ENCODE measurements at regions not wholly inside any gene's neighbourhood (a gene's known extent, or its start where the extent isn't known, plus 50 kb on each side); places are given as distances from the start of the nearest gene placed in this dataset.

- Histone ChIP-seq H3K9me3 (peaks cover 7 to 9% of the 10 kb centered on the region in 2 donors), H3K27ac (no peak overlapping the region), H3K4me3 (no peak overlapping the region), H3K27me3 (no peaks in the 10 kb centered on the region), H3K36me3 (no peaks in the 10 kb centered on the region), H3K4me1 (no peaks in the 10 kb centered on the region)
- TF ChIP-seq POLR2A (IDR thresholded peaks at IDR 0.05) (no peak), POLR2AphosphoS5 (IDR thresholded peaks at IDR 0.05) (no peak), CTCF (IDR thresholded peaks at IDR 0.05) (no peak)
- no peak for DNase-seq (ENCODE audit: low spot score in 2 of 2)
- intact Hi-C loops (cut with DNase I; ENCODE audit: low total_unique reads): no loop called here
Observed at GRCh38 chr4:32133141-32133540, 1413.0 kb downstream of the PCDH7 start.

- DNase-seq (ENCODE audit: low spot score in 2 of 2): no peak
- H3K9me3 ChIP-seq: peaks cover 7 to 9% of the 10 kb centered on the region in 2 donors
- TF ChIP-seq POLR2AphosphoS5 (IDR thresholded peaks at IDR 0.05) (no peak), CTCF (IDR thresholded peaks at IDR 0.05) (no peak), POLR2A (IDR thresholded peaks at IDR 0.05) (no peak)
- H3K4me1 ChIP-seq: no peaks in the 10 kb centered on the region
- no peak overlapping the region for H3K4me3 ChIP-seq
- no peak overlapping the region for H3K27ac ChIP-seq
- intact Hi-C loops (cut with DNase I; ENCODE audit: low total_unique reads): no loop called here
- no peaks in the 10 kb centered on the region for H3K27me3 ChIP-seq
- H3K36me3 ChIP-seq: no peaks in the 10 kb centered on the region
Observed at GRCh38 chr4:32133734-32134133, 1413.6 kb downstream of the PCDH7 start.

GRCh38 chr4:32135642-32136041 is 1415.5 kb downstream of the PCDH7 start:
- TF ChIP-seq CTCF (IDR thresholded peaks at IDR 0.05): no peak
- no peak for TF ChIP-seq POLR2AphosphoS5 (IDR thresholded peaks at IDR 0.05)
- TF ChIP-seq POLR2A (IDR thresholded peaks at IDR 0.05): no peak
- intact Hi-C loops (cut with DNase I; ENCODE audit: low total_unique reads): no loop called here
- Histone ChIP-seq H3K9me3 (peaks cover 7 to 8% of the 10 kb centered on the region in 2 donors), H3K4me1 (no peaks in the 10 kb centered on the region), H3K27me3 (no peaks in the 10 kb centered on the region), H3K27ac (no peak overlapping the region), H3K36me3 (no peaks in the 10 kb centered on the region), H3K4me3 (no peak overlapping the region)
- no peak for DNase-seq (ENCODE audit: low spot score in 2 of 2)

GRCh38 chr4:32136081-32136787 is 1416.1 kb downstream of the PCDH7 start:
- DNase-seq (ENCODE audit: low spot score in 2 of 2): no peak
- H3K36me3 ChIP-seq: no peaks in the 10 kb centered on the region
- TF ChIP-seq CTCF (IDR thresholded peaks at IDR 0.05): no peak
- no peak for TF ChIP-seq POLR2A (IDR thresholded peaks at IDR 0.05)
- TF ChIP-seq POLR2AphosphoS5 (IDR thresholded peaks at IDR 0.05): no peak
- intact Hi-C loops (cut with DNase I; ENCODE audit: low total_unique reads): no loop called here
- peaks cover 3 to 4% of the 10 kb centered on the region in 2 donors for H3K9me3 ChIP-seq
- no peaks in the 10 kb centered on the region for H3K27me3 ChIP-seq
- H3K4me3 ChIP-seq: no peak overlapping the region
- H3K27ac ChIP-seq: no peak overlapping the region
- no peaks in the 10 kb centered on the region for H3K4me1 ChIP-seq

GRCh38 chr4:32140636-32141035 is 1420.5 kb downstream of the PCDH7 start:
- intact Hi-C loops (cut with DNase I; ENCODE audit: low total_unique reads): no loop called here
- no peak for DNase-seq (ENCODE audit: low spot score in 2 of 2)
- no peak overlapping the region for H3K4me3 ChIP-seq
- no peaks in the 10 kb centered on the region for H3K36me3 ChIP-seq
- H3K27me3 ChIP-seq: no peaks in the 10 kb centered on the region
- TF ChIP-seq POLR2A (IDR thresholded peaks at IDR 0.05) (no peak), POLR2AphosphoS5 (IDR thresholded peaks at IDR 0.05) (no peak), CTCF (IDR thresholded peaks at IDR 0.05) (no peak)
- no peak overlapping the region for H3K27ac ChIP-seq
- no peaks in the 10 kb centered on the region for H3K9me3 ChIP-seq
- H3K4me1 ChIP-seq: no peaks in the 10 kb centered on the region
